ENCODE measurements at regions not wholly inside any gene's neighbourhood (a gene's known extent, or its start where the extent isn't known, plus 50 kb on each side); places are given as distances from the start of the nearest gene placed in this dataset.

DNA sequence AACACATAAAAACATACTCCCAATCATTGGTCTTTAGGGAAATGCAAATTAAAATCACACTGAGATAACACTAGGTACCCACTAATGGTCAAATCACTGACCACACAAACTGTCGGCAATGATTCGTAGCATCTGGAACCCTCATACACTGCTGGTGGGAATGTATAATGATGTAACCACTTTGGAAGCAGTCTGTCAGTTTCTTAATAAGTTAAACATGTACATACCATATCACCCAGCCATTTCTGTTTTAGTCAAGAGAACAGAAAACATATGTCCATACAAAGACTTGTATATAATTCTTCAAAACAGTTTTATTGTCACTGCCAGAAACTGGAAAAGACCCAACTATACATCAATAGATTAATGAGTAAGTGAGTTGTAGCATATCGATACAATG lies 63.3 kb upstream of the LRRC3B start:
- DNase-seq: no peak

DNA sequence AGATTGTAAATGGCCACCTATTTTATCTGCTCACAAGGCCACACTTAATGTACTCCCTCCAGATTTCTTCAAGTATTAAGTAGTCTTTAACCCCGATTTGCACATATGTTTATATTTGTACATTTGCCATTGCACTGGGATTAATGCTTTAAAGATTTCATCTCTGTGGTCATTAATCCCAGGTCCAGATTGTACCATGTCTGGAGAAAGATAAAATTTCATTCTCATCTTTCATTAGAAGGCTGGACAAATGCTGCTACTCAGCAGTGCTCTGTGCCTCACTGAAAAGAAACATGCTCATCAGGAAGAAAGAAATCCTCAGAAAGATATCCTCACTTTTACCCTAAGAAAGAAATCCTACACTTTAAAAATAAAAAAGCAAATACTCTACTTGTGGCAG lies 62.5 kb upstream of the LRRC3B start:
- no peak for DNase-seq

DNA sequence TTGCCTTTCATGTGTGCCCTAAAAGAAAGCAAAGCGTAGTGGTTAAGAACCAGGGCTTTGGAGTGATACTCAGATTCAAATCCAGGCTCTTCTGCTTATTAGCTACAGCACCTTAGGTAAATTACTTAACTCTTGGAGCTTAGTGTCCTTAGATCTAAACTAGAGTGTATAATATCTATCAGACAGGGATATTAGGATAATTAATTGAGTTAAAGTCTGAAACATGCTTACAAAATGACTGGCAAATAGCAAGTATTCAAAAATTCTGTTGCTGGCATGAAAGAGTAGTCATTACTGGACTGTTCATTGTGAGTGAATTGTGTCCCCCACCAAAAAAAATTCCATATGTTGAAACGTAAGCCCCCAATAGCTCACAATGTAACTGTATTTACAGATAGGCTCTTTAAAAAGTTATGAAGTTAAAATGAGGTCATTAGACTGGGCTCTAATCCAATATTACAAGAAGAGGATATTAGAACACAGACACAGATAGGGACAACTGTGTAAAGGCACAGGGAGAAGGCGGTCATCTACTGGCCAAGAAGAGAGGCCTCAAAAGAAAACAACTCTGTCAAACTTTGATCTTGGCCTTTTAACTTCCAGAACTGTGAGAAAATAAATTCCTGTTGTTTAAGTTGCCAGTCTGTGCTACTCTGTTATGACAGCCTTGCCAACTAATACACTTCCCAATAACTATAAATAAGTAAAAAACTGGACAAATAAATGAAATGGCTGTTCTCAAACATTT lies 60.4 kb upstream of the LRRC3B start:
- no peak for DNase-seq
